ENCODE measurements at regions not wholly inside any gene's neighbourhood (a gene's known extent, or its start where the extent isn't known, plus 50 kb on each side); places are given as distances from the start of the nearest gene placed in this dataset.

- Histone ChIP-seq H3K56ac (replicated peaks; ENCODE audit: insufficient read length, low read depth, low read length) (no peak overlapping the region), H2BK120ac (replicated peaks; ENCODE audit: low read depth, low read length) (no peak overlapping the region), H3K79me1 (ENCODE audit: low read depth, low read length) (no peaks in the 10 kb centered on the region), H3K23ac (ENCODE audit: insufficient read length) (no peak overlapping the region), H3K27me3 (replicated peaks in 1 of 4; ENCODE audit: control insufficient read depth in 3 of 4, extremely low read depth in 1 of 4, insufficient read depth in 3 of 4, low read length in 3 of 4) (no peaks in the 10 kb centered on the region), H3K18ac (ENCODE audit: extremely low read depth, low read length) (no peak overlapping the region), H2BK12ac (ENCODE audit: low read depth, low read length) (no peak overlapping the region), H4K20me1 (replicated peaks in 1 of 2; ENCODE audit: control insufficient read depth in 1 of 2, insufficient read depth in 2 of 2, low read length in 2 of 2) (no peaks in the 10 kb centered on the region), H2BK5ac (ENCODE audit: low read depth, low read length) (no peak overlapping the region), H2BK20ac (ENCODE audit: low read length) (no peak overlapping the region), H3K4me1 (replicated peaks in 1 of 4; ENCODE audit: control insufficient read depth in 3 of 4, insufficient read depth in 4 of 4, low read length in 3 of 4) (no peaks in the 10 kb centered on the region; a peak in 1 of 7 replicates), H4K8ac (ENCODE audit: extremely low read depth, insufficient read depth, low read length) (no peak overlapping the region), H2AK5ac (ENCODE audit: low read depth, low read length) (no peak overlapping the region), H3K4ac (replicated peaks; ENCODE audit: insufficient read length, low read depth, low read length) (no peak overlapping the region), H4K91ac (replicated peaks; ENCODE audit: insufficient read length, low read length) (no peak overlapping the region), H3K79me2 (ENCODE audit: control insufficient read depth in 1 of 2, insufficient read depth in 2 of 2, low read length in 2 of 2) (no peaks in the 10 kb centered on the region), H2BK15ac (ENCODE audit: low read length) (no peak overlapping the region), H3K23me2 (ENCODE audit: low read depth, low read length) (peaks cover 2% of the 10 kb centered on the region; the same call in 1 of the 2 replicates), H3K4me2 (ENCODE audit: insufficient read depth in 1 of 2, low read depth in 2 of 2, low read length in 2 of 2) (no peak overlapping the region), H3K27ac (ENCODE audit: low read depth, low read length) (no peak overlapping the region), H2AFZ (ENCODE audit: low read length) (no peak overlapping the region), H3K9me3 (ENCODE audit: insufficient read depth in 2 of 2, low read depth in 1 of 2, low read length in 1 of 2) (no peaks in the 10 kb centered on the region), H3K36me3 (ENCODE audit: control insufficient read depth in 2 of 4, insufficient read depth in 4 of 4, low read length in 3 of 4) (no peaks in the 10 kb centered on the region), H3K4me3 (ENCODE audit: extremely low read depth in 1 of 4, insufficient read depth in 2 of 4, low read depth in 3 of 4, low read length in 4 of 4) (no peak overlapping the region), H3K9ac (replicated peaks in 1 of 4; ENCODE audit: extremely low read depth in 1 of 4, low read depth in 3 of 4, low read length in 3 of 4) (no peak overlapping the region), H4K5ac (ENCODE audit: insufficient read length, low read depth, low read length) (no peak overlapping the region), H3K14ac (ENCODE audit: insufficient read length) (no peak overlapping the region)
- no peak for DNase-seq (ENCODE audit: low read depth in 1 of 2, low spot score in 2 of 2)
- 89% methylated on average over 3 of the region's 3 CpGs; no CpG with 5 or more reads in 1 of the 2 experiments for WGBS, 2 experiments (ENCODE audit: extremely low coverage in 1 of 2, insufficient coverage in 1 of 2, insufficient read length in 1 of 2, insufficient replicate concordance in 2 of 2, low coverage in 1 of 2, low lambda C conversion rate in 2 of 2, missing lambda C conversion rate in 1 of 2)
- ChIA-PET CTCF (ENCODE audit: partially characterized antibody) (interaction anchor here (1.3 kb wide), 1 partner anchor 10 kb away, joined by 5 read pairs; no protein-coding TSS in a partner anchor), POLR2A (ENCODE audit: partially characterized antibody) (no interaction called here)
- no peak for FAIRE-seq
- no peak for TF ChIP-seq SRF (IDR thresholded peaks at IDR 0.05; ENCODE audit: low read depth, low read length)
Observed at GRCh38 chr4:26122690-26123089, 198.1 kb upstream of the RBPJ start.

Data from H1 (cell line).